ENCODE measurements at regions not wholly inside any gene's neighbourhood (a gene's known extent, or its start where the extent isn't known, plus 50 kb on each side); places are given as distances from the start of the nearest gene placed in this dataset.

GRCh38 chr5:87887247-87887646, 381.4 kb downstream of the TMEM161B start:
- DNase-seq = no peak
- TF ChIP-seq CTCF (IDR thresholded peaks at IDR 0.05) = no peak

GRCh38 chr5:87886164-87886563, 382.5 kb downstream of the TMEM161B start:
- H3K4me3 ChIP-seq = no peak overlapping the region
- peaks cover 5% of the 10 kb centered on the region for H3K9me3 ChIP-seq
- H3K36me3 ChIP-seq (ENCODE audit: low read depth) = no peaks in the 10 kb centered on the region
- ATAC-seq (no peak), DNase-seq (no peak)
- intact Hi-C loops (cut with DNase I, micrococcal nuclease) = no loop called here
- TF ChIP-seq CTCF (IDR thresholded peaks at IDR 0.05) = no peak
- no peaks in the 10 kb centered on the region for H3K4me1 ChIP-seq (ENCODE audit: low read depth)

More at GRCh38 chr5:87887247-87887646, 381.4 kb downstream of the TMEM161B start:
- Histone ChIP-seq H3K36me3 (ENCODE audit: low read depth) (no peaks in the 10 kb centered on the region), H3K4me3 (no peak overlapping the region), H3K4me1 (ENCODE audit: low read depth) (no peaks in the 10 kb centered on the region), H3K9me3 (peaks cover 3% of the 10 kb centered on the region)
- ATAC-seq = no peak
- intact Hi-C loops (cut with DNase I, micrococcal nuclease) = no loop called here

GRCh38 chr5:87885758-87886157, 382.9 kb downstream of the TMEM161B start:
- TF ChIP-seq CTCF (IDR thresholded peaks at IDR 0.05) = no peak
- DNase-seq (no peak), ATAC-seq (no peak)
- Histone ChIP-seq H3K4me1 (ENCODE audit: low read depth) (no peaks in the 10 kb centered on the region), H3K4me3 (no peak overlapping the region), H3K36me3 (ENCODE audit: low read depth) (no peaks in the 10 kb centered on the region), H3K9me3 (peaks cover 5% of the 10 kb centered on the region)
- intact Hi-C loops (cut with DNase I, micrococcal nuclease) = no loop called here

- TF ChIP-seq CTCF (IDR thresholded peaks at IDR 0.05) = no peak
- peaks cover 9% of the 10 kb centered on the region for H3K9me3 ChIP-seq
- DNase-seq = no peak
- no peaks in the 10 kb centered on the region for H3K4me1 ChIP-seq (ENCODE audit: low read depth)
- no peak for ATAC-seq
- intact Hi-C loops (cut with DNase I, micrococcal nuclease) = no loop called here
- no peaks in the 10 kb centered on the region for H3K36me3 ChIP-seq (ENCODE audit: low read depth)
- no peak overlapping the region for H3K4me3 ChIP-seq
Observed at GRCh38 chr5:87877495-87877894, 391.1 kb downstream of the TMEM161B start.

- H3K9me3 ChIP-seq = peaks cover 6% of the 10 kb centered on the region
- no peaks in the 10 kb centered on the region for H3K36me3 ChIP-seq (ENCODE audit: low read depth)
- ATAC-seq = no peak
- H3K4me3 ChIP-seq = no peak overlapping the region
- intact Hi-C loops (cut with DNase I, micrococcal nuclease) = no loop called here
- DNase-seq = no peak
- TF ChIP-seq CTCF (IDR thresholded peaks at IDR 0.05) = no peak
- no peaks in the 10 kb centered on the region for H3K4me1 ChIP-seq (ENCODE audit: low read depth)
Observed at GRCh38 chr5:87877023-87877422, 391.6 kb downstream of the TMEM161B start.

GRCh38 chr5:87876616-87877015, 392.0 kb downstream of the TMEM161B start:
- Histone ChIP-seq H3K36me3 (ENCODE audit: low read depth) (no peaks in the 10 kb centered on the region), H3K9me3 (peaks cover 6% of the 10 kb centered on the region), H3K4me3 (no peak overlapping the region), H3K4me1 (ENCODE audit: low read depth) (no peaks in the 10 kb centered on the region)
- DNase-seq = no peak
- intact Hi-C loops (cut with DNase I, micrococcal nuclease) = no loop called here
- ATAC-seq = no peak
- TF ChIP-seq CTCF (IDR thresholded peaks at IDR 0.05) = no peak

Data from mucosa of descending colon (tissue), 3 donors.